GM23248 (cell line): ENCODE measurements at regions not wholly inside any gene's neighbourhood (a gene's known extent, or its start where the extent isn't known, plus 50 kb on each side); places are given as distances from the start of the nearest gene placed in this dataset.

Experiments
- DNase-seq: peaks from one replicate; pipeline ENCODE4 v3.0.0-alpha.2; 2015
- H2AFZ ChIP-seq: fragments of 200-600 bp; sonication (generic); 2 replicates; pipeline ENCODE4 v1.6.1; 2016; ENCODE audit warnings: antibody characterized with exemption
- H3F3A ChIP-seq: fragments of 200-600 bp; sonication (generic); 2 replicates; pipeline ENCODE4 v1.6.1; 2016; ENCODE audit warnings: mild to moderate bottlenecking, antibody characterized with exemption, mixed run types; ENCODE audit not compliant: insufficient read depth
- H3K27ac ChIP-seq: fragments of 200-600 bp; sonication (generic); 2 replicates; pipeline ENCODE4 v1.5.1; 2016; ENCODE audit warnings: mild to moderate bottlenecking
- H3K27me3 ChIP-seq: fragments of 200-600 bp; sonication (generic); replicated peaks from 2 replicates; pipeline ENCODE4 v1.6.1; 2016; ENCODE audit warnings: mild to moderate bottlenecking; ENCODE audit not compliant: insufficient read depth
- H3K36me3 ChIP-seq: fragments of 200-600 bp; sonication (generic); 2 replicates; pipeline ENCODE4 v1.6.1; 2016; ENCODE audit warnings: low read depth, mild to moderate bottlenecking
- H3K4me1 ChIP-seq: fragments of 200-600 bp; sonication (generic); 2 replicates; pipeline ENCODE4 v1.6.1; 2016; ENCODE audit warnings: mild to moderate bottlenecking; ENCODE audit not compliant: insufficient read depth
- H3K4me2 ChIP-seq: fragments of 200-600 bp; sonication (generic); one replicate; pipeline ENCODE4 v1.6.1; 2016; ENCODE audit warnings: mild to moderate bottlenecking; ENCODE audit not compliant: unreplicated experiment
- H3K4me3 ChIP-seq: fragments of 200-600 bp; sonication (generic); 2 replicates; pipeline ENCODE4 v1.5.1; 2016; ENCODE audit warnings: mild to moderate bottlenecking
- H3K79me2 ChIP-seq: fragments of 200-600 bp; sonication (generic); 2 replicates; pipeline ENCODE4 v1.6.1; 2016; ENCODE audit warnings: mild to moderate bottlenecking; ENCODE audit not compliant: insufficient read depth
- H3K9ac ChIP-seq: fragments of 200-600 bp; sonication (generic); 2 replicates; pipeline ENCODE4 v1.6.1; 2016; ENCODE audit warnings: mild to moderate bottlenecking
- H3K9me2 ChIP-seq: fragments of 200-600 bp; sonication (generic); 2 replicates; pipeline ENCODE4 v1.6.1; 2016; ENCODE audit warnings: mixed run types, mild to moderate bottlenecking, moderate library complexity; ENCODE audit not compliant: insufficient read depth
- H3K9me3 ChIP-seq: fragments of 200-600 bp; sonication (generic); one replicate; pipeline ENCODE4 v1.6.1; 2017; ENCODE audit warnings: low read depth
- H4K20me1 ChIP-seq: fragments of 200-600 bp; sonication (generic); 2 replicates; pipeline ENCODE4 v1.6.0; 2016; ENCODE audit not compliant: insufficient read depth
- EZH2 ChIP-seq: fragments of 200-600 bp; sonication (generic); IDR thresholded peaks from 2 replicates; pipeline ENCODE4 v1.6.1; 2018; ENCODE audit warnings: antibody characterized with exemption, mild to moderate bottlenecking; ENCODE audit not compliant: insufficient read depth, poor library complexity, severe bottlenecking
- EZH2phosphoT487 ChIP-seq: fragments of 200-600 bp; sonication (generic); IDR thresholded peaks from 2 replicates; pipeline ENCODE4 v1.6.1; 2018; ENCODE audit warnings: antibody characterized with exemption, moderate library complexity, mild to moderate bottlenecking, low read depth; ENCODE audit not compliant: insufficient read depth
- WGBS, 2 experiments: methylation state at CpG; one replicate each; pipeline ENCODE4 v1.1.6; 2015 to 2017; ENCODE audit warnings: low lambda C conversion rate in 2 of 2, low coverage in 1 of 2; ENCODE audit errors: missing lambda C conversion rate in 2 of 2; 5-methylcytosine and 5-hydroxymethylcytosine counted together
- in situ Hi-C: fragments of 300-500 bp; cut with MboI; formaldehyde crosslinking; loops from 2 replicates; pipeline ENCODE4 v1.15.0; 2020

DNA sequence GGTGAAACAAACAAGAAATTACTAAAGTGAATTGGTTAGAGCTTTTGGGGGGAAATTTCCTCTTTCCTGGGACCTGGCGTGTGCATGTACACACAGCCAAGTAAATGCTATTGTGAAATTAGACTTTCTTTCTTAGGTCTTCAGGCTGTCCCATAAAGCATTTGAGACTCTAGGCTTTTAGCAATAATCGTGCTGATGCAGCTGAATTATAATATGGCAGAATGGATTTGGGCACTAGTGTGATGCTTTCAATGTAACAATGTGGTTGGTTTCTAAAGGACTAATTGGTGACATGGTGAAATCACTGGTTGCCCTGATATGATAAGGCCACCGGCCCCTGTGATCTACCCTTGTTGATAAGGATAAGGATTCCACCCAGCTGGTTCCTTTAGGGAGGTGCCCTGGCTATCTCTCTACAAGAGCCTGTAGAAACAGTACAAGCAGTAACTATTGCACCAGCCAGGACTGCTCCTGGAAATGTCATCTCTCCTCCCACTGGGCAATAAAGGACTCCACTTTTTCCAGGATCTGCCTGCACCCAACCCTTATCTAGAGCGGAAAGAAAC lies 164.1 kb downstream of the TFAP2A start:
- Histone ChIP-seq H4K20me1 (no peaks in the 10 kb centered on the region), H3K4me1 (peaks cover 4% of the 10 kb centered on the region; the same call in 1 of the 2 replicates), H2AFZ (no peak overlapping the region), H3F3A (no peaks in the 10 kb centered on the region), H3K27ac (no peak overlapping the region), H3K79me2 (no peaks in the 10 kb centered on the region), H3K9ac (no peak overlapping the region), H3K27me3 (no peaks in the 10 kb centered on the region), H3K4me2 (no peak overlapping the region), H3K9me2 (no peaks in the 10 kb centered on the region), H3K9me3 (no peaks in the 10 kb centered on the region), H3K36me3 (no peaks in the 10 kb centered on the region), H3K4me3 (no peak overlapping the region)
- TF ChIP-seq EZH2 (no peak), EZH2phosphoT487 (no peak)
- in situ Hi-C loops, result no loop called here
- 26% methylated on average over 4 of the region's 4 CpGs for WGBS, 2 experiments
- DNase-seq, result no peak

DNA sequence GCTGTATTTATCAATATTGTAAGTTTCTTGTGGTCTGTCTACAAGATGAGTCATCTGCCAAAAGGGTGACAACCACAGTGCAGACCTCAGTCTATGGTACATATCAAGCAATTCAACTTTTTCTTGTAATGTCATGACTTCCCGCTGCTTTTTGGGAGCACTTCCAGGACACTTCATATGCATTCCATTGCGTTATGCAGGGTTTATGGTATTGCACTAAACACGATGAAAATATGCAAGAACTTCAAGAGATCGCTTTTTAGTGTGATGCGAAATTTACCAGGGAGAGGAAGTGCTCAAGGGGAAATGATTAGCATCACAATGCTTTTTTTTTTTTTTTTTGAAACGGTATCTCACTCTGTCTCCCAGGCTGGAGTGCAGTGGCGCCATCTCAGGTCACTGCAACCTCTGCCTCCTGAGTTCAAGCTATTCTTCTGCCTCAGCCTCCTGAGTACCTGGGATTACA lies 166.5 kb downstream of the TFAP2A start:
- 1 to 2% methylated on average over 7 of the region's 7 CpGs for WGBS, 2 experiments
- DNase-seq, result peak; percentile 63
- TF ChIP-seq EZH2, result no peak
- TF ChIP-seq EZH2phosphoT487, result no peak
- no peak overlapping the region for H3K9ac ChIP-seq
- H3K36me3 ChIP-seq, result no peaks in the 10 kb centered on the region
- H3K4me2 ChIP-seq, result no peak overlapping the region
- no peak overlapping the region for H3K27ac ChIP-seq
- peaks cover 4% of the 10 kb centered on the region; the same call in 1 of the 2 replicates for H3K4me1 ChIP-seq
- no peaks in the 10 kb centered on the region for H3K79me2 ChIP-seq
- H3K4me3 ChIP-seq, result no peak overlapping the region
- H3K9me3 ChIP-seq, result no peaks in the 10 kb centered on the region
- H3F3A ChIP-seq, result no peaks in the 10 kb centered on the region
- H3K9me2 ChIP-seq, result no peaks in the 10 kb centered on the region
- no peaks in the 10 kb centered on the region for H3K27me3 ChIP-seq
- no peaks in the 10 kb centered on the region for H4K20me1 ChIP-seq
- no peak overlapping the region for H2AFZ ChIP-seq
- in situ Hi-C loops, result no loop called here

DNA sequence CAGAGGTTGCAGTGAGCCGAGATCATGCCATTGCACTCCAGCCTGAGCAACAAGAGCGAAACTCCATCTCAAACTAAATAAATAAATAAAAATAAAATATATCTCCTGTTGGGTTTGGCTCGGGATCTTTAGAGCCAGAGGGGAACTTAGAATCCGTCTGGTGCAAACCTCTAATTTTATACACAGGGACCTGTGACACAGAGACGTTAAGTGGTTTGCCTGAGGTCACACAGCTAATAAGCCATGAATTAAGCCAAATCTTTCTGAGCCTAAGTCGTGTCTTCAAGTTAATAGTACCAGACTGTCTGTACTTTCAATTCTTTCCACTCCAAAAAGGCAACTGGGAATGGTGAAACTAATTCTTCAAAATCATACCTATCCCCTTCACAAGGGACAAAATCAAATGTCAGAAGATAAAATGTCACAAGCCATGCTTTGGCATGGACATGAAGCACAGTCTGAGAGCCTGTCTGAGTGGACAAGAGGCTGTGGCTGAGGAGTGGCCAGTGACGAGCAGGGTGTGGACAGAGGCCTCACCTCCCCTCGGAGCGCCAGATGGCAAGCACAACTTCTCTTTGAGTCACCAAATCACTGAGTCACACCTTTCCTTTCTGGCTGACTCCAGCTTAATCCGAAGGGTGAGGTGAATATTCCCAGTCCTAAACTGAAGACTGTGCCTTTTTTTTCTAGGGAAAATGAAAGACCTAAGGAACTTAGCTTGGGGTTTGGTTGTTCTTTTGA lies 177.4 kb downstream of the TFAP2A start:
- no peaks in the 10 kb centered on the region for H3K4me1 ChIP-seq
- no peaks in the 10 kb centered on the region for H3K36me3 ChIP-seq
- H4K20me1 ChIP-seq, result no peaks in the 10 kb centered on the region
- no peak overlapping the region for H3K4me2 ChIP-seq
- no peak for TF ChIP-seq EZH2phosphoT487
- no peak for TF ChIP-seq EZH2
- no peaks in the 10 kb centered on the region for H3K27me3 ChIP-seq
- no peak overlapping the region for H2AFZ ChIP-seq
- no peak overlapping the region for H3K27ac ChIP-seq
- H3K79me2 ChIP-seq, result no peaks in the 10 kb centered on the region
- no peaks in the 10 kb centered on the region for H3K9me3 ChIP-seq
- peak; percentile 73 for DNase-seq
- WGBS, 2 experiments, result 34% methylated on average over 10 of the region's 10 CpGs
- H3K9me2 ChIP-seq, result no peaks in the 10 kb centered on the region
- H3K4me3 ChIP-seq, result no peak overlapping the region
- H3K9ac ChIP-seq, result no peak overlapping the region
- in situ Hi-C loops, result no loop called here
- no peaks in the 10 kb centered on the region for H3F3A ChIP-seq

DNA sequence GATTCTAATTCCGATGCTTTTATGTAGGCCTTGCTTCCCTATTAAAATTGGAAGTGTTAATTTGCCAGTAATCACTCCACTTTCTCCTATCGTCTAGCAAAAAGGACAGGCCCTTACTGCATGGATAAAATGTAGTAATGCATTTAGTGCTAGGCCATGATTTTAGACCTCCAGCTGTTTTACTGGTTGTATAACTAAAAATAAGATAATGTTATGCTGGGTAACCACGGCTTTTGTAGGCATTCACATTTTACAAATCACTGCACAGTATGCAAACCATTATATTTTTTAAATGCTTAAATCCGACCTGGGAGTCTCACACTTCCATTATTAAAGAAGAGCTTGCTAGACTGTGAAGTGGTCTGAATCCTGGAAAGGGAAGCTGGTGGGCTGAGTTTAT lies 179.5 kb downstream of the TFAP2A start:
- TF ChIP-seq EZH2 (no peak), EZH2phosphoT487 (no peak)
- no peaks in the 10 kb centered on the region for H3K4me1 ChIP-seq
- H3K9me3 ChIP-seq, result no peaks in the 10 kb centered on the region
- no peak for DNase-seq
- no peak overlapping the region for H3K4me2 ChIP-seq
- H3K9me2 ChIP-seq, result no peaks in the 10 kb centered on the region
- in situ Hi-C loops, result no loop called here
- no peaks in the 10 kb centered on the region for H3K36me3 ChIP-seq
- H3K27ac ChIP-seq, result no peak overlapping the region
- no peaks in the 10 kb centered on the region for H3K27me3 ChIP-seq
- H3K79me2 ChIP-seq, result no peaks in the 10 kb centered on the region
- H3K9ac ChIP-seq, result no peak overlapping the region
- no peak overlapping the region for H3K4me3 ChIP-seq
- WGBS, 2 experiments, result 22 to 28% methylated on average over 4 of the region's 4 CpGs
- no peak overlapping the region for H2AFZ ChIP-seq
- no peaks in the 10 kb centered on the region for H4K20me1 ChIP-seq
- no peaks in the 10 kb centered on the region for H3F3A ChIP-seq
